K562 (cell line): ENCODE measurements at regions not wholly inside any gene's neighbourhood (a gene's known extent, or its start where the extent isn't known, plus 50 kb on each side); places are given as distances from the start of the nearest gene placed in this dataset.

ENCODE experiments used
- ATAC-seq: fragments of 200-7000 bp; cut with Tn5 transposase; 3 replicates; pipeline ENCODE4 v1.9.1; 2020; ENCODE audit warnings: moderate library complexity
- BruUV-seq: library from RNA; stranded (reverse); fragments of 400-500 nt; replicated peaks from 2 replicates; lab custom pipeline; 2021; lab: Mats Ljungman, UMichigan
- CTCF ChIA-PET: fragments of 300-600 bp; formaldehyde crosslinking; extraction: SDS; loops from one replicate; lab custom pipeline; 2021; ENCODE audit warnings: low intra/inter-chr PET ratio; lab: Yijun Ruan, JAX
- POLR2A ChIA-PET: fragments of 300-600, 350-650 bp; sonication (Branson Sonifier 250); formaldehyde crosslinking; extraction: SDS; loops from one replicate; lab custom pipeline; 2021; ENCODE audit warnings: antibody characterized with exemption, inconsistent platforms; lab: Yijun Ruan, JAX
- DNase-seq, 4 experiments: peaks; one replicate each; pipeline versions ENCODE4 v3.0.0 to v3.0.0-alpha.2; 2011 to 2018; ENCODE audit warnings: low spot score in 3 of 4, mixed read lengths in 3 of 4; ENCODE audit errors: extremely low read depth in 1 of 4
- FAIRE-seq: peaks from 2 replicates; lab custom pipeline; 2011; peaks lifted over from hg19 to GRCh38; lab: Jason Lieb, UNC
- H2AFZ ChIP-seq: 2 replicates; pipeline ENCODE4 v1.6.0; 2011; ENCODE audit warnings: low read depth, low read length, control low read depth, inconsistent platforms
- H3K27ac ChIP-seq: fragments of 200-600 bp; 3 replicates; pipeline ENCODE4 v1.8.0; 2011; ENCODE audit warnings: low read depth, mild to moderate bottlenecking, control low read depth, inconsistent platforms, low read length, moderate library complexity, mixed read lengths; ENCODE audit errors: extremely low read depth
- H3K27me3 ChIP-seq, 2 experiments: fragments of 300-600 bp in 1 of 2; 2 replicates in 1 of 2; 3 replicates in 1 of 2; pipeline versions ENCODE4 v1.6.0 to v1.8.0; 2011; ENCODE audit warnings: inconsistent platforms in 2 of 2, low read length in 2 of 2, mild to moderate bottlenecking in 1 of 2, mixed read lengths in 1 of 2, moderate library complexity in 1 of 2; ENCODE audit not compliant: control insufficient read depth in 2 of 2, insufficient read depth in 2 of 2
- H3K36me3 ChIP-seq: fragments of 300-600 bp; 3 replicates; pipeline ENCODE4 v1.8.0; 2011; ENCODE audit warnings: mild to moderate bottlenecking, low read length, inconsistent platforms; ENCODE audit not compliant: control insufficient read depth, insufficient read depth
- H3K4me1 ChIP-seq, 2 experiments: fragments of 200-600 bp in 1 of 2; replicated peaks in 1 of 2; 2 replicates in 1 of 2; 3 replicates in 1 of 2; pipeline versions ENCODE4 v1.5.1 to v1.8.0; 2011; ENCODE audit warnings: inconsistent platforms in 2 of 2, low read length in 2 of 2, mild to moderate bottlenecking in 1 of 2, mixed read lengths in 1 of 2, moderate library complexity in 1 of 2; ENCODE audit not compliant: control insufficient read depth in 2 of 2, insufficient read depth in 2 of 2
- H3K4me2 ChIP-seq: 2 replicates; pipeline ENCODE4 v1.6.1; 2011; ENCODE audit warnings: low read length, control low read depth, inconsistent platforms, mixed read lengths; ENCODE audit not compliant: insufficient read depth
- H3K4me3 ChIP-seq: fragments of 200-600 bp; sonication (generic), shearing (Covaris generic); 2 replicates; pipeline ENCODE4 v1.5.1; 2016; ENCODE audit warnings: control low read depth, inconsistent platforms
- H3K79me2 ChIP-seq: fragments of 200-600 bp; 3 replicates; pipeline ENCODE4 v1.8.0; 2011; ENCODE audit warnings: low read length, inconsistent platforms; ENCODE audit not compliant: control insufficient read depth, insufficient read depth
- H3K9ac ChIP-seq, 2 experiments: 2 replicates each; pipeline versions ENCODE4 v1.6.0 to v1.6.1; 2011; ENCODE audit warnings: low read depth in 2 of 2, low read length in 2 of 2, control low read depth in 1 of 2, inconsistent platforms in 1 of 2, mild to moderate bottlenecking in 1 of 2, mixed read lengths in 1 of 2; ENCODE audit not compliant: insufficient read depth in 1 of 2
- H3K9me1 ChIP-seq: one replicate; pipeline ENCODE4 v1.6.0; 2011; ENCODE audit warnings: inconsistent platforms, mild to moderate bottlenecking, low read length, moderate library complexity; ENCODE audit not compliant: control insufficient read depth, insufficient read depth
- H3K9me3 ChIP-seq: replicated peaks from 2 replicates; pipeline ENCODE4 v1.5.1; 2011; ENCODE audit warnings: low read depth, low read length, inconsistent platforms; ENCODE audit not compliant: control insufficient read depth, insufficient read depth
- H4K20me1 ChIP-seq: replicated peaks from 2 replicates; pipeline ENCODE4 v1.6.1; 2011; ENCODE audit warnings: low read length, inconsistent platforms, mixed read lengths; ENCODE audit not compliant: control insufficient read depth, insufficient read depth
- C11orf30 ChIP-seq: fragments of 450-650 bp; IDR thresholded peaks from 2 replicates; pipeline ENCODE4 v1.6.1; 2016; ENCODE audit warnings: low read depth, mild to moderate bottlenecking
- EZH2 ChIP-seq: IDR thresholded peaks from 2 replicates; pipeline ENCODE4 v1.6.1; 2012; ENCODE audit warnings: low read depth, mild to moderate bottlenecking, inconsistent platforms, low read length, borderline replicate concordance
- NBN ChIP-seq: fragments of 450-650 bp; IDR thresholded peaks from 2 replicates; pipeline ENCODE4 v1.6.1; 2016; ENCODE audit warnings: low read depth, mild to moderate bottlenecking
- SNRNP70 ChIP-seq: fragments of 200-400 bp; formaldehyde crosslinking; optimal IDR thresholded peaks from 2 replicates; pipeline ENCODE3; 2017; ENCODE audit warnings: low read depth, low read length
- ZNF197 ChIP-seq: fragments of 200-800 bp; sonication (Bioruptor generic); IDR thresholded peaks from 2 replicates; pipeline ENCODE4 v1.6.1; 2016; ENCODE audit warnings: low read depth, missing genetic modification characterization, missing compliant biosample characterization
- ZNF253 ChIP-seq: fragments of 250-450 bp; sonication (Bioruptor Pico); conservative IDR thresholded peaks from 2 replicates; pipeline ENCODE4 v1.6.1; 2021; ENCODE audit warnings: mild to moderate bottlenecking
- ZNF408 ChIP-seq: fragments of 250-450 bp; sonication (Bioruptor Pico); IDR thresholded peaks from 2 replicates; pipeline ENCODE4 v1.4.0; 2020; ENCODE audit warnings: low read depth, mild to moderate bottlenecking, moderate library complexity
- ZNF778 ChIP-seq: fragments of 450-650 bp; formaldehyde crosslinking; IDR thresholded peaks from 2 replicates; pipeline ENCODE4 v1.4.0; 2020; ENCODE audit warnings: mild to moderate bottlenecking, moderate library complexity
- WGBS: fragments of 100-300 bp; shearing (Covaris generic); methylation state at CpG from one replicate; pipeline ENCODE4 v1.1.6; 2016; ENCODE audit warnings: low coverage, mixed read lengths; ENCODE audit not compliant: insufficient coverage; ENCODE audit errors: missing lambda C conversion rate; 5-methylcytosine and 5-hydroxymethylcytosine counted together
- in situ Hi-C: fragments of 300-500 bp; cut with MboI; formaldehyde crosslinking; loops from 4 replicates; pipeline ENCODE4 v1.15.0; 2018; ENCODE audit warnings: inconsistent platforms, mixed read lengths
- intact Hi-C: fragments of 100-400 bp; cut with micrococcal nuclease; formaldehyde crosslinking; loops from 2 replicates; pipeline ENCODE4 v1.14.2; 2022
- TF ChIP-seq, protein P1 (sequence below), 2 experiments: fragments of 450-650 bp; IDR thresholded peaks; 2 replicates each; pipeline ENCODE4 v1.6.1; 2018; ENCODE audit warnings: mild to moderate bottlenecking in 2 of 2, low read depth in 1 of 2; ENCODE audit not compliant: partially characterized antibody in 2 of 2

DNA sequence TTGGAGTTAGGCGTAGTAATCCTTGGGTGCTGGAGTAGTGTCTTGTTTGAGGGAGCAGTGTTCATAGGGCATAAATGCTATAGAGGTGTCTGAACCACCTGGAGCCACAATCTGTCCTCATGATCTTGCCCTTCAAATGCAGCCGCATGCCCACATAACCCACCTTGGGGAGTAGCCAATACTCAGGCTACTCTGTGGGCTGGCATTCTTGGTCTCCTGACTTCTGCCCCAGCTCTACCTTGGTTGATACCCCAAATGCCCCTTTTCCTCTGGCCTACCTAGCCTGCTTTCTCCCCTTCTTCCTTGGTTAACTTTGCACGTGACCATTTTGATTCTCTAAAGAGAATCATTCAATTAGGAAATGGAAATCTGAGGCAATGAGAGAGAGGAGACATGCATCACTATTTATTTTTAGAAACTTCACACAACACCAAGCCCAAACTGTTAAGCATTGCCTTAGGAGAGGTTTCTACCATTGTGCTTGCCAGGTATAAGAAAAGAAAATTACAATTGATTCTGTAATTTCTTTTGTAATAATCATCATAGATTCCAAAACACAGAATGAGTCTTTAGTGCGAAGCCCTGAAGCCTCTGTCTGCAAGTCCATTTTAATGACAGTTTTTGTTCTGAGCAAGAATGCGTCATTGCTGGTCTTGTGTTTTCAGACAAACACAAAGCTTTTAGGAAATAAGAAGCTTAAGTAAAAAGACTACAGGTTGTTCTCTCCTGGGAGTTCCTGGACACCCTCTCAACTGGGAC lies 135.2 kb downstream of the C9orf152 start:
- no peak overlapping the region for H2AFZ ChIP-seq
- ATAC-seq (no peak), FAIRE-seq (no peak), DNase-seq (no peak)
- POLR2A ChIA-PET = no interaction called here
- no peaks in the 10 kb centered on the region for H3K36me3 ChIP-seq
- H3K4me3 ChIP-seq = no peak overlapping the region
- no peaks in the 10 kb centered on the region for H3K9me1 ChIP-seq
- no peak overlapping the region for H3K27ac ChIP-seq
- BruUV-seq = no TSS peak
- H3K9ac ChIP-seq = no peak overlapping the region
- intact Hi-C loops = no loop called here
- 0% methylated on average over 5 of the region's 5 CpGs for WGBS
- H3K9me3 ChIP-seq = no peaks in the 10 kb centered on the region
- H3K27me3 ChIP-seq = no peaks in the 10 kb centered on the region
- H3K79me2 ChIP-seq = no peaks in the 10 kb centered on the region
- no peak overlapping the region for H3K4me2 ChIP-seq
- H3K4me1 ChIP-seq = no peaks in the 10 kb centered on the region
- H4K20me1 ChIP-seq = no peaks in the 10 kb centered on the region
- TF ChIP-seq EZH2 = no peak
- no peak for TF ChIP-seq ZNF778
- no peak for TF ChIP-seq ZNF253 (CRISPR knock-in tag)
- no peak for TF ChIP-seq ZNF197
- TF ChIP-seq SNRNP70 = no peak
- TF ChIP-seq, protein P1, sequence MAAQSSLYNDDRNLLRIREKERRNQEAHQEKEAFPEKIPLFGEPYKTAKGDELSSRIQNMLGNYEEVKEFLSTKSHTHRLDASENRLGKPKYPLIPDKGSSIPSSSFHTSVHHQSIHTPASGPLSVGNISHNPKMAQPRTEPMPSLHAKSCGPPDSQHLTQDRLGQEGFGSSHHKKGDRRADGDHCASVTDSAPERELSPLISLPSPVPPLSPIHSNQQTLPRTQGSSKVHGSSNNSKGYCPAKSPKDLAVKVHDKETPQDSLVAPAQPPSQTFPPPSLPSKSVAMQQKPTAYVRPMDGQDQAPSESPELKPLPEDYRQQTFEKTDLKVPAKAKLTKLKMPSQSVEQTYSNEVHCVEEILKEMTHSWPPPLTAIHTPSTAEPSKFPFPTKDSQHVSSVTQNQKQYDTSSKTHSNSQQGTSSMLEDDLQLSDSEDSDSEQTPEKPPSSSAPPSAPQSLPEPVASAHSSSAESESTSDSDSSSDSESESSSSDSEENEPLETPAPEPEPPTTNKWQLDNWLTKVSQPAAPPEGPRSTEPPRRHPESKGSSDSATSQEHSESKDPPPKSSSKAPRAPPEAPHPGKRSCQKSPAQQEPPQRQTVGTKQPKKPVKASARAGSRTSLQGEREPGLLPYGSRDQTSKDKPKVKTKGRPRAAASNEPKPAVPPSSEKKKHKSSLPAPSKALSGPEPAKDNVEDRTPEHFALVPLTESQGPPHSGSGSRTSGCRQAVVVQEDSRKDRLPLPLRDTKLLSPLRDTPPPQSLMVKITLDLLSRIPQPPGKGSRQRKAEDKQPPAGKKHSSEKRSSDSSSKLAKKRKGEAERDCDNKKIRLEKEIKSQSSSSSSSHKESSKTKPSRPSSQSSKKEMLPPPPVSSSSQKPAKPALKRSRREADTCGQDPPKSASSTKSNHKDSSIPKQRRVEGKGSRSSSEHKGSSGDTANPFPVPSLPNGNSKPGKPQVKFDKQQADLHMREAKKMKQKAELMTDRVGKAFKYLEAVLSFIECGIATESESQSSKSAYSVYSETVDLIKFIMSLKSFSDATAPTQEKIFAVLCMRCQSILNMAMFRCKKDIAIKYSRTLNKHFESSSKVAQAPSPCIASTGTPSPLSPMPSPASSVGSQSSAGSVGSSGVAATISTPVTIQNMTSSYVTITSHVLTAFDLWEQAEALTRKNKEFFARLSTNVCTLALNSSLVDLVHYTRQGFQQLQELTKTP (IDR thresholded peaks at IDR 0.05; ENCODE audit: low read depth in 1 of 2, partially characterized antibody in 2 of 2) = no peak
- TF ChIP-seq ZNF408 (CRISPR knock-in tag) = no peak
- TF ChIP-seq NBN = no peak
- TF ChIP-seq C11orf30 = no peak
- CTCF ChIA-PET = no interaction called here
- in situ Hi-C loops = no loop called here
